GM18867 (cell line): ENCODE measurements at regions not wholly inside any gene's neighbourhood (a gene's known extent, or its start where the extent isn't known, plus 50 kb on each side); places are given as distances from the start of the nearest gene placed in this dataset.

Source experiments
- ATAC-seq: cut with Tn5 transposase; IDR thresholded peaks from one replicate; pipeline ENCODE4 v1.9.1; 2021; ENCODE audit warnings: mild to moderate bottlenecking, moderate library complexity; ENCODE audit not compliant: unreplicated experiment

GRCh38 chr22:25390297-25391240 is 171.1 kb downstream of the CRYBB2 start:
- no peak for ATAC-seq

- no peak for ATAC-seq
Measured at GRCh38 chr22:25392584-25392983, 171.9 kb upstream of the GRK3 start.

GRCh38 chr22:25393121-25393805 is 171.2 kb upstream of the GRK3 start:
- no peak for ATAC-seq

- no peak for ATAC-seq
Measured at GRCh38 chr22:25395468-25395867, 169.0 kb upstream of the GRK3 start.

- ATAC-seq = no peak
Measured at GRCh38 chr22:25395915-25396314, 168.6 kb upstream of the GRK3 start.

GRCh38 chr22:25396615-25397200 is 167.8 kb upstream of the GRK3 start:
- no peak for ATAC-seq

GRCh38 chr22:25397616-25398015 is 166.9 kb upstream of the GRK3 start:
- no peak for ATAC-seq

GRCh38 chr22:25398591-25399062 is 165.8 kb upstream of the GRK3 start:
- peak; percentile 44 for ATAC-seq

GRCh38 chr22:25399649-25400151 is 164.8 kb upstream of the GRK3 start:
- no peak for ATAC-seq

GRCh38 chr22:25402160-25402500 is 162.3 kb upstream of the GRK3 start:
- ATAC-seq = no peak

- no peak for ATAC-seq
Measured at GRCh38 chr22:25402501-25403283, 161.8 kb upstream of the GRK3 start.

GRCh38 chr22:25403284-25403810 is 161.1 kb upstream of the GRK3 start:
- no peak for ATAC-seq

GRCh38 chr22:25403811-25404471 is 160.5 kb upstream of the GRK3 start:
- no peak for ATAC-seq

- no peak for ATAC-seq
Measured at GRCh38 chr22:25404556-25404927, 159.9 kb upstream of the GRK3 start.

GRCh38 chr22:25404928-25405816 is 159.3 kb upstream of the GRK3 start:
- no peak for ATAC-seq

GRCh38 chr22:25405841-25406509 is 158.5 kb upstream of the GRK3 start:
- ATAC-seq = no peak

- ATAC-seq = no peak
Measured at GRCh38 chr22:25406510-25407210, 157.8 kb upstream of the GRK3 start.
